ENCODE measurements at regions not wholly inside any gene's neighbourhood (a gene's known extent, or its start where the extent isn't known, plus 50 kb on each side); places are given as distances from the start of the nearest gene placed in this dataset.

DNA sequence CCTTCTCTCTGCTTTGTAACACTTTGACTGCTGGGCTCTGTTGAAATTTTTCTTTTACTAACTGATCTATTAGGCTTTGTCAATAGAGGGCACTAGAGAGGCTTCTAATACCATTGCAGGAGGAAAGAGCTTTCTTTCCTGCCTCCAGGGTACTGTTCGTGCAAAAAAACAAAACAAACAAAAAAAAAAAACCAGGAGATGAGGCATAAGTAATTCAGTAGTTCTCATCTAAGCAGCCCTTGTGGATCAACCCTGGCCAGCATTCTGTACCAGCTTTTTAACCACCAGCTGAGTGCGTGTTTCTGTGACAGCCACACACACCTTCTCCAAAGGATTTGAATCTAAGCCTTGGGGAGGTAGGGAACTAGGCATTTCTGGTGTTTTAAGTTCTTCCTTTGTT is 1707.6 kb upstream of the SLC10A2 start:
- Histone ChIP-seq H3K27me3 (ENCODE audit: control insufficient read depth, insufficient read depth, low read length) (no peaks in the 10 kb centered on the region), H3K36me3 (ENCODE audit: control insufficient read depth, insufficient read depth, low read length) (no peaks in the 10 kb centered on the region), H3K4me3 (ENCODE audit: low read depth, low read length) (no peak overlapping the region)
- FAIRE-seq (no peak), DNase-seq (ENCODE audit: low read depth) (peak; percentile 72)
- TF ChIP-seq, protein P1, sequence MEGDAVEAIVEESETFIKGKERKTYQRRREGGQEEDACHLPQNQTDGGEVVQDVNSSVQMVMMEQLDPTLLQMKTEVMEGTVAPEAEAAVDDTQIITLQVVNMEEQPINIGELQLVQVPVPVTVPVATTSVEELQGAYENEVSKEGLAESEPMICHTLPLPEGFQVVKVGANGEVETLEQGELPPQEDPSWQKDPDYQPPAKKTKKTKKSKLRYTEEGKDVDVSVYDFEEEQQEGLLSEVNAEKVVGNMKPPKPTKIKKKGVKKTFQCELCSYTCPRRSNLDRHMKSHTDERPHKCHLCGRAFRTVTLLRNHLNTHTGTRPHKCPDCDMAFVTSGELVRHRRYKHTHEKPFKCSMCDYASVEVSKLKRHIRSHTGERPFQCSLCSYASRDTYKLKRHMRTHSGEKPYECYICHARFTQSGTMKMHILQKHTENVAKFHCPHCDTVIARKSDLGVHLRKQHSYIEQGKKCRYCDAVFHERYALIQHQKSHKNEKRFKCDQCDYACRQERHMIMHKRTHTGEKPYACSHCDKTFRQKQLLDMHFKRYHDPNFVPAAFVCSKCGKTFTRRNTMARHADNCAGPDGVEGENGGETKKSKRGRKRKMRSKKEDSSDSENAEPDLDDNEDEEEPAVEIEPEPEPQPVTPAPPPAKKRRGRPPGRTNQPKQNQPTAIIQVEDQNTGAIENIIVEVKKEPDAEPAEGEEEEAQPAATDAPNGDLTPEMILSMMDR (IDR thresholded peaks at IDR 0.05; ENCODE audit: insufficient read depth, low read length, severe bottlenecking), result peak; percentile 64

DNA sequence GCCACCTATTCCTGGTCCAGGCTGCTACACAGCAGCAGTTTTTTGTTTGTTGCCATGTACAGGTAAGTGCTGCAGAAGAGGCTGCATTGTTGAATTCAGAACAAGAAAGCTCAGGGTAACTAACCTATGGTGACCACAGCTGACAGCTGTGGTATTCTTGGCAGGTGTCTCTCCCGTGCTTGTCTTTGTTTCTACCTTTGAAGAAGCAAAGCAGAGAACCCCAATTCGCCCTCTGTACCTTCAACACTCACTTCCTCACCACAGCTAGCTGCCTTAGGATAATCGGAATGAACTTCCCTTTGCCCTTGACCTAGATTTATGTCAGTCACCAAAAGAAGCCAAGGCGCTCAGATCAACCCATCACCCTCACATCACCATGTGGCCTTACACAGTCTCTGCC is 1703.3 kb upstream of the SLC10A2 start:
- Histone ChIP-seq H3K4me3 (ENCODE audit: low read depth, low read length) (no peak overlapping the region), H3K27me3 (ENCODE audit: control insufficient read depth, insufficient read depth, low read length) (no peaks in the 10 kb centered on the region), H3K36me3 (ENCODE audit: control insufficient read depth, insufficient read depth, low read length) (no peaks in the 10 kb centered on the region)
- TF ChIP-seq, protein P1 (IDR thresholded peaks at IDR 0.05; ENCODE audit: insufficient read depth, low read length, severe bottlenecking), result no peak
- FAIRE-seq, result no peak
- no peak for DNase-seq (ENCODE audit: low read depth)

DNA sequence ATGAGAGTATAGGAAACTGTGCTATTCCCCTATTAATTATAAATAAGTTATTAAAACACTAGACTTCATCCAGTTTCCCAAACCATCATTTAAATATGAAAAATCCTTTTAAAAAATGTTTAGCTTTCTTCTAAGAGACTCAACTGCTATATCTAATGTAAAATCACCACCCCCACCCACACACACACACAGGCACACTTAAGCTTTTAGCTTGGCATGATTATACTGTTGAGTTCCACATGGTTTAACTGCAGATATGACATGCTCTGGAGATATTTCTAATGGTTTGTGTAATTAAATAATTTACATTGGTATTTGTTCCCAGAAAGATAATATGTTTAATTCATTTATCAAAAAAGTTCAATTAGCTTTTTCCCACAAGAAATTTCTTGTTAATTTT is 1700.1 kb upstream of the SLC10A2 start:
- H3K27me3 ChIP-seq (ENCODE audit: control insufficient read depth, insufficient read depth, low read length), result no peaks in the 10 kb centered on the region
- no peaks in the 10 kb centered on the region for H3K36me3 ChIP-seq (ENCODE audit: control insufficient read depth, insufficient read depth, low read length)
- no peak overlapping the region for H3K4me3 ChIP-seq (ENCODE audit: low read depth, low read length)
- no peak for DNase-seq (ENCODE audit: low read depth)
- TF ChIP-seq, protein P1 (IDR thresholded peaks at IDR 0.05; ENCODE audit: insufficient read depth, low read length, severe bottlenecking), result no peak
- no peak for FAIRE-seq

DNA sequence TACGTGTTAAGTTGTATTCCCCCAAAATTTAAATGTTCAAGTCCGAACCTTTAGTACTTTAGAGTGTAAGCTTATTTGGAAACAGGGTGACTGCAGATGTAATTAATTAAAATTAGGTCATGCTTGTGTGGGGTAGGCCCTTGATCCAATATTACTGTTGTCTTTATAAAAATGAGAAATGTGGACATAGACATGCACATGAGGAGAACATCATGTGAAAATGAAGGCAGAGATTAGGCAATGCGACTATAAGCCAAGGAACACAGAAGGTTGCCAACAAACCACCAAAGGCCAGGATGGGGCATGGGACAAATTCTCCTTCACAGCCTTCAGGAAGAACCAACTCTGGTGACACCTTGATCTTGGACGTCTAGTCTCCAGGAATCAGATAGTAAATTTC is 1698.4 kb upstream of the SLC10A2 start:
- FAIRE-seq (no peak), DNase-seq (ENCODE audit: low read depth) (no peak)
- Histone ChIP-seq H3K4me3 (ENCODE audit: low read depth, low read length) (no peak overlapping the region), H3K27me3 (ENCODE audit: control insufficient read depth, insufficient read depth, low read length) (no peaks in the 10 kb centered on the region), H3K36me3 (ENCODE audit: control insufficient read depth, insufficient read depth, low read length) (no peaks in the 10 kb centered on the region)
- TF ChIP-seq, protein P1 (IDR thresholded peaks at IDR 0.05; ENCODE audit: insufficient read depth, low read length, severe bottlenecking), result no peak

DNA sequence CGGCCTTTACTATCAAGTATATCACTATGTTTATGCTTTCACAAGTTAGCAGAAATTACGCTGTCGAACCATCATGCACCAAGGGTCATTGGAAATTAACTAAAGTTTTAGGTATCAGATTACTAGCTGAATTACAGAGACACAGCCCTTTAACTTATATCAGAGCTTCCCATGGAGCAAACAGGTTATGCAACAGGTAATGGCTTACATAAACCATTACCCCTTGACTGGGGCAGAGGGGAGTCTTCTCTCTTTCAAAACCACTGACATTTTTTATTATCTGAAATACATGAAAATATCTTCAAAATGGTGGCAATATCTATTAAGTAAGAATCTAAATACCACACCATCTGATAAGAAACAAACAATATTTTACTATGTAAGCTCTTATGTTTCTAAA is 1692.9 kb upstream of the SLC10A2 start:
- DNase-seq (ENCODE audit: low read depth) (no peak), FAIRE-seq (no peak)
- H3K4me3 ChIP-seq (ENCODE audit: low read depth, low read length), result no peak overlapping the region
- TF ChIP-seq, protein P1 (IDR thresholded peaks at IDR 0.05; ENCODE audit: insufficient read depth, low read length, severe bottlenecking), result no peak
- no peaks in the 10 kb centered on the region for H3K36me3 ChIP-seq (ENCODE audit: control insufficient read depth, insufficient read depth, low read length)
- H3K27me3 ChIP-seq (ENCODE audit: control insufficient read depth, insufficient read depth, low read length), result no peaks in the 10 kb centered on the region

DNA sequence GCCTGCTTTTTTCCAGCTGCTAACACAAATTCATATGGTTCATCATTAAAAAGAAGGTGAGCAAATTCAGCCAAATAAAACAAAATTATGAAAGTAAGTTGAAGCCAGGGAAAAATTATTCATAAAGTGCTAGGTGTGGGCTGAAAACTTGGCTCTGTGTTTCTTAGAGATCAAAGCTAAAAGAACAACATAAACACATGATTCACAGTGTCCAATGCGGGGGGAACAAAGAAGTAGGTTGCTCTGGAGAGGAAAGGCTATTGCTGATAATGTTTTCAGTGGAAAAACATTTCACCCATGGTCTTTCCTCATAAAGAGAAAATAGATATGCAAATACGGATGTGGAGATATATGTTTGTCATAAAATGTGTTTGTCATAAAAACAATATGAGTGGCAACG is 1691.5 kb upstream of the SLC10A2 start:
- FAIRE-seq (no peak), DNase-seq (ENCODE audit: low read depth) (no peak)
- TF ChIP-seq, protein P1 (IDR thresholded peaks at IDR 0.05; ENCODE audit: insufficient read depth, low read length, severe bottlenecking), result no peak
- Histone ChIP-seq H3K27me3 (ENCODE audit: control insufficient read depth, insufficient read depth, low read length) (no peaks in the 10 kb centered on the region), H3K4me3 (ENCODE audit: low read depth, low read length) (no peak overlapping the region), H3K36me3 (ENCODE audit: control insufficient read depth, insufficient read depth, low read length) (no peaks in the 10 kb centered on the region)
